AG20443 (cell line): ENCODE measurements at regions not wholly inside any gene's neighbourhood (a gene's known extent, or its start where the extent isn't known, plus 50 kb on each side); places are given as distances from the start of the nearest gene placed in this dataset.
"Not testable (repeated sequence)": the region's sequence is repeated elsewhere in the genome, so short reads cannot be mapped to it uniquely, and the experiment has no call there.

Experiments
- DNase-seq: peaks from one replicate; pipeline ENCODE4 v3.0.0; 2012; ENCODE audit warnings: low spot score, mixed read lengths

DNA sequence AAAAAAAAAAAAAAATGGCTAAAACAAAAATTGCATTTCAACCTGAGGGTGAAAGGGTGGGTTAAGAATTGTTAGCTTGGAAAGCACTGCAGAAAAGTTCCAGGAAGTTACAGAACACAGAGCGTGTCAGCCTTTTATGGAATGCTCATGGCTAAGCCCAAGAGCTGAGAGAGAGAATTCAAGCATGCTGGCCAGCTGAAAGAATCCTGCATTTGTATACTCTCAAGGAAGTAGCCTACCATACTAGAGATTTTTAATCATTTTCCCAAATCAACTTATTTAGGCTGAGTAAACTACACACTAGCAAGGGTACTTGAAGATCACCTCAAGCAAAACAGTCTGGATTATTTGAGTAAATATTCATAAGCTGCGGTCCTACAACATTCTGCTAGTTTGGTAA lies 153.9 kb downstream of the KCNJ2 start:
- DNase-seq: no peak

- no peak for DNase-seq
These were observed 154.7 kb downstream of the KCNJ2 start for GRCh38 chr17:70324031-70324430.

DNA sequence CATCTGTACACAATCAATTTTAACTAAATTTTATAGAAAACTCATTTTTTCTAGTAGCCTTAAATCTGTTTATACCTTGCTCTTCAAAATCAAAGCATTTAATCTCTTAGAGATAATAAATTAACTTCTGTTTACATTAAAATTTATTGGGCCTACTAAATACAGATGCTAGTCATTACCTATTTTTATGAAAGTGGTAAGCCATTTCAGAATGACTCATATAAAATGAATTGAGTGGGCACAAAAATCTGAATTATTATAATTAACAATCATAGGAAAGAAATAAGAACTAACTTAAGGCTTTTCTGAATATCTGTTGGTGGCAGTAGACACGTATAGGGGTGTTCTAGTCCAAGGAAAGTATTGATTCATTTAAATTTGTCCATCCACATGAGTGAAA lies 157.9 kb downstream of the KCNJ2 start:
- DNase-seq: no peak

DNA sequence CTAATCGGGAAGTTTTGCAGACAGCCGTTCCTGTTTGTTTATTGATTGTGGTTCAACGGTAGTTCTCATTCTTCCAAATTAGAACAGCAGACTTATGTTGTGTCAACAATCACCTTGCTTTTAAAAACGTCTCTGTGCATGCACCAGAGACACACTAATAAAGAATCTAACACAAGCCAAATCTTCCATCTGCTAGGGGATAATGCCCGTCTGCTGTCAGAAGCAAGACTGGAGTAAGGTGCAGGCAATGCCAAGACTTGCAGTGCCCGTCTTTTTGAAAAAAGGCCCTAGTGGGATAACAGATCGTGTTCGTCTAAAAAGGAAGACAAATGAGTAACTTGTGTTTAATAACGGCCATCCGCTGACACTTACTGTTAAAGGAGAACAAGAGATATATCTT lies 158.4 kb downstream of the KCNJ2 start:
- DNase-seq: no peak

DNA sequence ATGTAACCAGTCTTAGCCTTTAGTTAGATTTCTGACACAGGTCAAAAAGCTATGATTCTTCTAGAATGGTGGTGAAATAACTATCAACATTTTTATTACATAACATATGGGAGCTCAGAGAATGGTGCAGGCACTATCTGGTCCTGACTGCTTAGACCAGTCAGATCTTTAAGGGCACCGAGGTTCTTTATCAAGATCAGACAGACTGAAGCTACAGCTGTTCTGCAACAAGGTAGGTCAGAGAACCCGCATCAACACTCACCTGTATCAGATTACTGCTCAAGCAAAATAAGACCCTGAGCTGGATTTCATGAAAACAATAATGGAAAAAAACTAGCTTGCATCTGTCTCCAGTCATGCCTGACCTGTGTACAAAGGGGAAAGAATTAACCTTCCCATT lies 160.4 kb downstream of the KCNJ2 start:
- no peak for DNase-seq

DNA sequence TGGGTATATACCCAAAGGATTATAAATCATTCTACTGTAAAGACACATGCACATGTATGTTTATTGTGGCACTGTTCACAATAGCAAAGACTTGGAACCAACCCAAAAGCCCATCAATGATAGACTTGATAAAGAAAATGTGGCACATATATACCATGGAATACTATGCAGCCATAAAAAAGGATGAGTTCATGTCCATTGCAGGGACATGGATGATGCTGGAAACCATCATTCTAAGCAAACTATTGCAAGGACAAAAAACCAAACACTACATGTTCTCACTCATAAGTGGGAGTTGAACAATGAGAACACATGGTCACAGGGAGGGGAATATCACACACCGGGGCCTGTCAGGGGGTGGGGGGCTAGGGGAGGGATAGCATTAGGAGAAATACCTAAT lies 161.7 kb downstream of the KCNJ2 start:
- not testable (repeated sequence) for DNase-seq

DNA sequence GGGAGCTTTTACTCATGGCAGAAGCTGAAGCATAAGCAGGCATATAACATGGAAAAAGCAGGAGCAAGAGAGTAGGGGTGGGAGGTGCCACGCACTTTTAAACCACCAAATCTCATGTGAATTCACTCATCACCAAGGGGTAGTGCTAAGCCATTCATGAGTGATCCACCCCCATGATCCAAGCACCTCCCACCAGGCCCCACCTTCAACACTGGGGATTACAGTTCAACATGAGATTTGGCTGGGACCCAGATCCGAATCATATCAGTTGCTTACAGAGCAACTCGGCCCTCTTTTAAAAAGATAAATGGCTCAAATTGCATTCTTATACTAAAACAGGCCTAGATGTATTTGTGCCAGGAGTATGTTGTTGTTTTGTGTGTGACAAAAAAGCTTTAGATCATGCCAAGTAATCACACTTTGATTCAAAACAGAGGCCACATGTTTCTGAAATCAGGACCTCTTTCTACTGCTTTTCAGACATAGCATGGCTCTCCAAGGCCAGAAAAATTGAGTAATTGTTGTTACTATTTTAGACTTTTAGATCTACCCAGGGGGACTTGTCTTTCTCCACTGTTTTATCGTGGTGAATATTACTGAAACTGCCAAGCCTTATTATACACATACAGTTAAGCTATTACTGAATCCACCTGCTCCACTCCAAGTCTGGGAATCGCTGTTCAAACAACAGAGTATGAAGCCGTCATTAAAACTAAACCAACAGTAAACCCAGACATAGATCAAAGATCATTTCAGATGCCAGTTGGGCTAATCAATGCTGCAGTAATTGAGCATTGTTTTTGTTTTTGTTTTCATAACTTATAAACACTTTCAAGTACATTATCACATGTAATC lies 163.3 kb downstream of the KCNJ2 start:
- no peak for DNase-seq

- no peak for DNase-seq
These were observed 167.1 kb downstream of the KCNJ2 start for GRCh38 chr17:70336411-70336810.

DNA sequence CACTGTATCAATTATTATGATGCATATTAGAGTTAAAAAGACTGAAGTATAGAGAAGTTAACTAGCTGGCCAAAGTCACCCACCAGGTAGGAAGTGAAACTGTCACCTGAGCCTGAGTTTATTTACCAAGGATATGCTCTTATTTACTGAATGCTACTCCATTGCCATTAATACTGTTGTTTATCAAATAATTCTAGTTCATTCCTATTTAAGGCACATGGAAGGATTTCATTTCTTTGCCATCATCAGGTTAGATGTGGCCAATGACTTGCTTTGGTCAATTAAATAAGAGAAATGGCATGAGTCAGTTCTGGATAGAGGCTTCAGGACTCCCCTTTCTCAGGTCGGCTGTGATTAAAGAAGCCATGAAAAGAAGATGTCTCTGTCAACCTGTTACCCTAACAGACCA lies 169.6 kb downstream of the KCNJ2 start:
- no peak for DNase-seq

GRCh38 chr17:70343114-70343513 lies 173.8 kb downstream of the KCNJ2 start:
- DNase-seq: no peak

GRCh38 chr17:70344386-70345060 lies 175.2 kb downstream of the KCNJ2 start:
- DNase-seq: no peak

DNA sequence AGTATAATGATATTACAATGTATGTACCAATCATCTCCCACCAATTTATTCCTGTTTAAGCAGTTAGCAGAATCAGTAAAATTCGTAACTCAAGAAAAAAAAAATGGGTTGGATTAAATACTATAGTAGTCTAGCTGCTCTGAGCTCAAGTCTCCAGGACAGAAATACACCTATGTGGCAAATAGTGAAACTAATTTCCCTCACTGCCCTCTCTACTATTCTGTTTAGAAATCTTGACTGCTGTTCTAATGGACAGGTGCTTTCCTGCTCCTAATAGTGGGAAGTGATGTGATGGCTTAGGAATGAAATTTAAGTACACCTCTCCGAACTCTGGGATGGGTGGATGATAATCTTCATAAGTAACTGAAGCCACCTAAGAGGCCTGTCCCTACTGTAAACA lies 175.7 kb downstream of the KCNJ2 start:
- no peak for DNase-seq

DNA sequence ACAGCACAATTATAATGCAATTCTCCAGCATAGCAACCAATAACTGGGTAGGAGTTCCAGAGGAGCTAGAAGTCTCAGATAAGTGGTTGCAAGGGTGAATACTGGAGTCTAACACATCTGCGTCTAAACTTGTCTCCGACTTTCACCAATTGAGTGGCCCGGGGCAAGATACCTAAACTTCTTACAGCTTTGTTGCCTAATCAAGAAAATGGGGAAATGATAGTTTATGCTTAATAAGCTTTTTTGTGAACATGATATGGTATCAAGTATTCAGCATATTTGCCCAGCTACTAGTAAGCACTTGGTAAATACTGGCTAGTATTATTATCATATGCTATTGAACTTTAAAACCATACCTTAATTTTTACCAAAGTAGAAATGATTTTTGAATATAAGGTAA lies 183.5 kb downstream of the KCNJ2 start:
- no peak for DNase-seq

GRCh38 chr17:70353408-70354092 lies 184.2 kb downstream of the KCNJ2 start:
- no peak for DNase-seq

GRCh38 chr17:70355185-70355584 lies 185.9 kb downstream of the KCNJ2 start:
- no peak for DNase-seq

DNA sequence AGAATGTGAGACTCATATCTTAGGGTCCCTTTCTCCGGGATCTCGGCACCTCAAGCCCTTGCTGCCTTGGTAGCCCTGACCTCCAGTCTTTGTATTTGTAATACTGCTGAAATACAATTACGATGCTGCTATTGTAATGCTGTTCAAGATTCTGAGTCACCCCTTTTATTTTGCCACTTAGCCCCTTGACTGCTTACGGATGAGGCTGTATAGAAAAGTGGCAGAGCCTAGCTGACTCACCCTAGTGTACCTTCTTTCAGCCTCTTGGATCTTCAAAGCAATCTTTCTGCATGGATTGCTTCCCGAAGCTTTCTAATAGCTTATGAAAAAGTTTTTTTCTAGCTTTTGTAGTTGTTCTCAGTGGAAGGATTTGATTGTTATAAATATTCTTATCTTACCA lies 187.9 kb downstream of the KCNJ2 start:
- no peak for DNase-seq

- peak; percentile 16 for DNase-seq
These were observed 195.8 kb downstream of the KCNJ2 start for GRCh38 chr17:70365091-70365583.

- DNase-seq: no peak
These were observed 197.1 kb downstream of the KCNJ2 start for GRCh38 chr17:70366386-70366785.

- no peak for DNase-seq
These were observed 198.7 kb downstream of the KCNJ2 start for GRCh38 chr17:70368011-70368410.

DNA sequence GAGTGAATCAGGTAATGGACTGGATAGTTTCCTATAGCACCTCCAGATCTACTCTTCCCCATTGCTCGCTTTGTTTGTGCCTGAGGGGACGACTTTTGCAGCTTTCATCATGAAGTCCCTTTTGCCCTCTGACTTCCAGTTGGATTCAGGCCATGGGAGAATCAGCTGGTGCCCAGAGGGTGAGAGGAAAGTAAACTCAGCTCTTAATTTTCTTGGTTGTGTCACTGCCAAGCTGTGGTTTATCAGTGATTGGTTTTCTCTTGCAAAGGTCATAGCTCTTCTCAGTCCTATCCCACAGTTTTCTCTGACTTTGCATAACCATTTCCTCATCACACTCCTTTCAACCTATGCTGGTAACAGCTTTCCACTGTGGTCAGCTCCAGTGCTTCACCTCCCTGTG lies 200.1 kb downstream of the KCNJ2 start:
- no peak for DNase-seq

DNA sequence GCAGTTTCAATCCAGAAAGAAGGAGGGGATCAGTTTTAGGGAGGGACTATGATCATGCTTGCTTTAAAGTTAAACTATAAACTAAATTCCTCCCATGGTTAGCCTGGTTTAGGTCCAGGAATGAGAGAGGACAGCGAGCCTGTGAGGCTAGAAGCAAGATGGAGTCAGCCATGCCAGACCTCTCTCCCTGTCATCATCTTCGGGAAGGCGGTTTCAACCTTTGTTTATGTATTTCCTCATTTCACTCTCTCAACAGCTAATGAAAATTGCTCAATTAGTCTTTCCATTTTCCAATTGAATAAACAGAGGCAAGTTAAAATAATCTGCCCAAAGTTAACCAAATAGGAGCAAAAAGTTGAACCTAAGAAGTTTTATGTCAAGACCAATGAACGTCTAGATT lies 201.5 kb downstream of the KCNJ2 start:
- no peak for DNase-seq

DNA sequence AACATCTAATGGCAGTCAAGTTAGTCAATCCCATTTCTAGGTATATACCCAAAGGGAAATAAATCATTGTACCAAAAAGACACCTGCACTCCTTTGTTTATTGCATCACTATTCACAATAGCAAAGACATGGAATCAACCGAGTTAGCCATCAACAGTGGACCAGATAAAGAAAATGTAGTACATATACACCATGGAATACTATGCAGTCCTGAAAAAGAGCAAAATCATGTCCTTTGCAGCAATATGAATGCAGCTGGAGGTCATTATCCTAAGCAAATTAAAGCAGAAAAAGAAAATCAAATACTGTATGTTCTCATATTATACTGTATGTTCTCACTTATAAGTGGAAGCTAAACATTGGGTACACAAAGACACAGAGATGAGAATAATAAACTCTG lies 204.0 kb downstream of the KCNJ2 start:
- no peak for DNase-seq

DNA sequence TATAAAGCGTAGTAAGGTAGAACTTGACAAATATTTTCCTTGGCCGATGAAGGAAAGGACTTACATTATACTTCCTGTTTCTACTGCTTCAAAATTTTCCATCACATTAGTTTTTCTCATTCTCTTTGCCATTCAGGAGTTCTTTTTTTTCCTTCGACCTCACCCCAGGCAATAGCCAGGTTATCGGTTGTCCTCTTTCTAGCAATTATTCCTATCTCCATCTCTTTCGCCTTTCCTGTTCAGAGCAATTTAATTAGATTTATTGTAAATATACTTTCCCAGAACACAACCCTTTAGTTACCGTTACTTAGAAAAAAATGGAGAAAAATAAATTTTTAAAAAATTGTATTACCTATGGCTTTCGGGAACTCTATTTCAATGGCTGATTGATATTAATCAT lies 205.2 kb downstream of the KCNJ2 start:
- DNase-seq: no peak
